ENCODE measurements at regions not wholly inside any gene's neighbourhood (a gene's known extent, or its start where the extent isn't known, plus 50 kb on each side); places are given as distances from the start of the nearest gene placed in this dataset.

GRCh38 chr5:111945535-111945934 lies 188.5 kb upstream of the NREP start:
- H3K36me3 Mint-ChIP-seq (ENCODE audit: insufficient read depth, unreplicated experiment), result no peaks in the 10 kb centered on the region
- ChIA-PET POLR2A (no interaction called here), CTCF (no interaction called here)
- Histone ChIP-seq H3K27me3 (replicated peaks; ENCODE audit: control insufficient read depth, insufficient read depth, low read length) (no peaks in the 10 kb centered on the region), H3K4me1 (no peaks in the 10 kb centered on the region), H3K9me3 (no peaks in the 10 kb centered on the region), H3K4me3 (ENCODE audit: low read depth, low read length) (no peak overlapping the region), H3K36me3 (ENCODE audit: control insufficient read depth, insufficient read depth, low read length) (no peaks in the 10 kb centered on the region)
- no peak overlapping the region for H3K4me3 Mint-ChIP-seq (ENCODE audit: unreplicated experiment)
- no peaks in the 10 kb centered on the region for H3K4me1 Mint-ChIP-seq (ENCODE audit: low read depth, unreplicated experiment)
- H3K9me3 Mint-ChIP-seq (ENCODE audit: unreplicated experiment), result no peaks in the 10 kb centered on the region
- intact Hi-C loops (cut with micrococcal nuclease; ENCODE audit: unreplicated experiment), result no loop called here
- H3K27ac Mint-ChIP-seq (ENCODE audit: unreplicated experiment), result no peak overlapping the region
- peaks cover 6% of the 10 kb centered on the region for H3K27me3 Mint-ChIP-seq (ENCODE audit: insufficient read depth, unreplicated experiment)
- TF ChIP-seq CTCF (IDR thresholded peaks at IDR 0.05; ENCODE audit: insufficient read depth in 1 of 2, low read depth in 1 of 2, low read length in 1 of 2, severe bottlenecking in 1 of 2, unreplicated experiment in 1 of 2), result no peak
- BruUV-seq (replicated peaks), result no TSS peak
- DNase-seq, result no peak

GRCh38 chr5:111942661-111943401 lies 185.8 kb upstream of the NREP start:
- no peak overlapping the region for H3K4me3 Mint-ChIP-seq (ENCODE audit: unreplicated experiment)
- H3K27ac Mint-ChIP-seq (ENCODE audit: unreplicated experiment), result no peak overlapping the region
- Histone ChIP-seq H3K4me3 (ENCODE audit: low read depth, low read length) (no peak overlapping the region), H3K27me3 (replicated peaks; ENCODE audit: control insufficient read depth, insufficient read depth, low read length) (no peaks in the 10 kb centered on the region), H3K4me1 (no peaks in the 10 kb centered on the region), H3K36me3 (ENCODE audit: control insufficient read depth, insufficient read depth, low read length) (no peaks in the 10 kb centered on the region), H3K9me3 (no peaks in the 10 kb centered on the region)
- no peaks in the 10 kb centered on the region for H3K9me3 Mint-ChIP-seq (ENCODE audit: unreplicated experiment)
- no TSS peak for BruUV-seq (replicated peaks)
- no peak for TF ChIP-seq CTCF (IDR thresholded peaks at IDR 0.05; ENCODE audit: insufficient read depth in 1 of 2, low read depth in 1 of 2, low read length in 1 of 2, severe bottlenecking in 1 of 2, unreplicated experiment in 1 of 2)
- DNase-seq, result no peak
- peaks cover 6% of the 10 kb centered on the region for H3K27me3 Mint-ChIP-seq (ENCODE audit: insufficient read depth, unreplicated experiment)
- no peaks in the 10 kb centered on the region for H3K36me3 Mint-ChIP-seq (ENCODE audit: insufficient read depth, unreplicated experiment)
- no peaks in the 10 kb centered on the region for H3K4me1 Mint-ChIP-seq (ENCODE audit: low read depth, unreplicated experiment)
- ChIA-PET POLR2A (no interaction called here), CTCF (no interaction called here)
- intact Hi-C loops (cut with micrococcal nuclease; ENCODE audit: unreplicated experiment), result no loop called here

GRCh38 chr5:111942201-111942600 lies 185.2 kb upstream of the NREP start:
- TF ChIP-seq CTCF (IDR thresholded peaks at IDR 0.05; ENCODE audit: insufficient read depth in 1 of 2, low read depth in 1 of 2, low read length in 1 of 2, severe bottlenecking in 1 of 2, unreplicated experiment in 1 of 2), result no peak
- Mint-ChIP-seq H3K27me3 (ENCODE audit: insufficient read depth, unreplicated experiment) (peaks cover 6% of the 10 kb centered on the region), H3K36me3 (ENCODE audit: insufficient read depth, unreplicated experiment) (no peaks in the 10 kb centered on the region), H3K4me3 (ENCODE audit: unreplicated experiment) (no peak overlapping the region), H3K27ac (ENCODE audit: unreplicated experiment) (no peak overlapping the region), H3K4me1 (ENCODE audit: low read depth, unreplicated experiment) (no peaks in the 10 kb centered on the region), H3K9me3 (ENCODE audit: unreplicated experiment) (no peaks in the 10 kb centered on the region)
- Histone ChIP-seq H3K4me1 (no peaks in the 10 kb centered on the region), H3K4me3 (ENCODE audit: low read depth, low read length) (no peak overlapping the region), H3K27me3 (replicated peaks; ENCODE audit: control insufficient read depth, insufficient read depth, low read length) (no peaks in the 10 kb centered on the region), H3K36me3 (ENCODE audit: control insufficient read depth, insufficient read depth, low read length) (no peaks in the 10 kb centered on the region), H3K9me3 (no peaks in the 10 kb centered on the region)
- DNase-seq, result no peak
- ChIA-PET CTCF (no interaction called here), POLR2A (no interaction called here)
- no TSS peak for BruUV-seq (replicated peaks)
- intact Hi-C loops (cut with micrococcal nuclease; ENCODE audit: unreplicated experiment), result no loop called here

Measured in Caco-2 (cell line).